ENCODE measurements at regions not wholly inside any gene's neighbourhood (a gene's known extent, or its start where the extent isn't known, plus 50 kb on each side); places are given as distances from the start of the nearest gene placed in this dataset.

DNA sequence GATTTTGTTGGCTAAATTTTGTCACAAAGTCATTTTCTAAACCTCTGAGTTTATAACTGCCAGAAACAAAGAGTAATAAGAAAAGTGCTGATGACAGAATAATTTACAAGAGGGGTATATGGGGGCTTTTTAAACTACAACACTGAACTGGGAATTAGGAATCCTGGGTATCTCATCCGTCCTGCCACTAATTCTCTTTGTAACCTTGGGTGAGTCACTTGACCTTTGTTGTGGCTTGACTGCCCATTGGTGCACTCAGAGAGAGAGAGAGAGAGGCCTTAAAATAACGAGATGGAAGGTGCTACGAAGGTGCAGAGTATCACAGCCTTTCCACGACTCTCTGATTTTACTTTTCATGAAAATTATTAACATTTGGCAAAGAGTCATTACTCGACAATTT is 130.3 kb upstream of the CNTLN start:
- no peak overlapping the region for H2AFZ ChIP-seq (ENCODE audit: insufficient read depth, low read depth, low read length, poor library complexity, severe bottlenecking)
- no CpG with 5 or more reads among the region's 5 CpGs for WGBS (ENCODE audit: insufficient coverage)
- TF ChIP-seq, protein P1, sequence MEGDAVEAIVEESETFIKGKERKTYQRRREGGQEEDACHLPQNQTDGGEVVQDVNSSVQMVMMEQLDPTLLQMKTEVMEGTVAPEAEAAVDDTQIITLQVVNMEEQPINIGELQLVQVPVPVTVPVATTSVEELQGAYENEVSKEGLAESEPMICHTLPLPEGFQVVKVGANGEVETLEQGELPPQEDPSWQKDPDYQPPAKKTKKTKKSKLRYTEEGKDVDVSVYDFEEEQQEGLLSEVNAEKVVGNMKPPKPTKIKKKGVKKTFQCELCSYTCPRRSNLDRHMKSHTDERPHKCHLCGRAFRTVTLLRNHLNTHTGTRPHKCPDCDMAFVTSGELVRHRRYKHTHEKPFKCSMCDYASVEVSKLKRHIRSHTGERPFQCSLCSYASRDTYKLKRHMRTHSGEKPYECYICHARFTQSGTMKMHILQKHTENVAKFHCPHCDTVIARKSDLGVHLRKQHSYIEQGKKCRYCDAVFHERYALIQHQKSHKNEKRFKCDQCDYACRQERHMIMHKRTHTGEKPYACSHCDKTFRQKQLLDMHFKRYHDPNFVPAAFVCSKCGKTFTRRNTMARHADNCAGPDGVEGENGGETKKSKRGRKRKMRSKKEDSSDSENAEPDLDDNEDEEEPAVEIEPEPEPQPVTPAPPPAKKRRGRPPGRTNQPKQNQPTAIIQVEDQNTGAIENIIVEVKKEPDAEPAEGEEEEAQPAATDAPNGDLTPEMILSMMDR (IDR thresholded peaks at IDR 0.05), result no peak
- H3K79me2 ChIP-seq (ENCODE audit: insufficient read depth, low read length), result no peaks in the 10 kb centered on the region
- Mint-ChIP-seq H3K27ac (no peak overlapping the region), H3K36me3 (no peaks in the 10 kb centered on the region), H3K4me1 (no peaks in the 10 kb centered on the region), H3K4me3 (no peak overlapping the region), H3K9me3 (peaks cover 0 to 2% (median under 1%) of the 10 kb centered on the region in 7 donors), H3K27me3 (ENCODE audit: low read depth in 3 of 3) (peaks cover 0 to 2% (median 0%) of the 10 kb centered on the region in 3 donors)
- H4K20me1 ChIP-seq (ENCODE audit: insufficient read depth, low read length), result no peaks in the 10 kb centered on the region
- intact Hi-C loops (cut with micrococcal nuclease), result no loop called here
- H3K4me2 ChIP-seq (replicated peaks; ENCODE audit: extremely low read depth, low read length, poor library complexity, severe bottlenecking), result no peak overlapping the region
- H3K9ac ChIP-seq (ENCODE audit: insufficient read depth, low read length, poor library complexity, severe bottlenecking), result no peak overlapping the region
- H3K27ac ChIP-seq (ENCODE audit: low read depth in 1 of 2, low read length in 2 of 2), result no peak overlapping the region
- DNase-seq, result no peak
- H3K4me3 ChIP-seq (replicated peaks in 1 of 3; ENCODE audit: low read depth in 2 of 3, low read length in 3 of 3), result no peak overlapping the region
- no peaks in the 10 kb centered on the region for H3K36me3 ChIP-seq (replicated peaks in 1 of 2; ENCODE audit: control insufficient read depth in 1 of 2, insufficient read depth in 2 of 2, low read length in 2 of 2)
- no peaks in the 10 kb centered on the region for H3K4me1 ChIP-seq (ENCODE audit: control insufficient read depth in 1 of 2, insufficient read depth in 2 of 2, low read length in 2 of 2)
- no peaks in the 10 kb centered on the region for H3K9me3 ChIP-seq (replicated peaks in 1 of 2; ENCODE audit: control insufficient read depth in 1 of 2, insufficient read depth in 1 of 2, low read length in 2 of 2)
- H3K27me3 ChIP-seq (ENCODE audit: control insufficient read depth in 2 of 2, insufficient read depth in 2 of 2, low read length in 2 of 2), result no peaks in the 10 kb centered on the region

GRCh38 chr9:17003576-17004240 is 131.1 kb upstream of the CNTLN start:
- peaks cover 0 to under 1% of the 10 kb centered on the region in 2 donors for H3K9me3 ChIP-seq (replicated peaks in 1 of 2; ENCODE audit: control insufficient read depth in 1 of 2, insufficient read depth in 1 of 2, low read length in 2 of 2)
- Mint-ChIP-seq H3K9me3 (peaks cover 0 to 4% (median 2%) of the 10 kb centered on the region in 7 donors), H3K4me1 (no peaks in the 10 kb centered on the region), H3K27ac (no peak overlapping the region), H3K36me3 (no peaks in the 10 kb centered on the region), H3K4me3 (no peak overlapping the region), H3K27me3 (ENCODE audit: low read depth in 3 of 3) (peaks cover 0 to 2% (median 0%) of the 10 kb centered on the region in 3 donors)
- H4K20me1 ChIP-seq (ENCODE audit: insufficient read depth, low read length), result no peaks in the 10 kb centered on the region
- no peak overlapping the region for H3K9ac ChIP-seq (ENCODE audit: insufficient read depth, low read length, poor library complexity, severe bottlenecking)
- intact Hi-C loops (cut with micrococcal nuclease), result no loop called here
- no peak for DNase-seq
- WGBS (ENCODE audit: insufficient coverage), result no CpG with 5 or more reads among the region's 1 CpG
- TF ChIP-seq, protein P1 (IDR thresholded peaks at IDR 0.05), result no peak
- H3K4me2 ChIP-seq (replicated peaks; ENCODE audit: extremely low read depth, low read length, poor library complexity, severe bottlenecking), result no peak overlapping the region
- H3K27ac ChIP-seq (ENCODE audit: low read depth in 1 of 2, low read length in 2 of 2), result no peak overlapping the region
- H3K4me1 ChIP-seq (ENCODE audit: control insufficient read depth in 1 of 2, insufficient read depth in 2 of 2, low read length in 2 of 2), result no peaks in the 10 kb centered on the region
- no peak overlapping the region for H2AFZ ChIP-seq (ENCODE audit: insufficient read depth, low read depth, low read length, poor library complexity, severe bottlenecking)
- no peaks in the 10 kb centered on the region for H3K79me2 ChIP-seq (ENCODE audit: insufficient read depth, low read length)
- H3K4me3 ChIP-seq (replicated peaks in 1 of 3; ENCODE audit: low read depth in 2 of 3, low read length in 3 of 3), result no peak overlapping the region
- no peaks in the 10 kb centered on the region for H3K27me3 ChIP-seq (ENCODE audit: control insufficient read depth in 2 of 2, insufficient read depth in 2 of 2, low read length in 2 of 2)
- H3K36me3 ChIP-seq (replicated peaks in 1 of 2; ENCODE audit: control insufficient read depth in 1 of 2, insufficient read depth in 2 of 2, low read length in 2 of 2), result no peaks in the 10 kb centered on the region

All from CD14-positive monocyte (primary cell).